ENCODE measurements at regions not wholly inside any gene's neighbourhood (a gene's known extent, or its start where the extent isn't known, plus 50 kb on each side); places are given as distances from the start of the nearest gene placed in this dataset.
"Not testable (repeated sequence)": the region's sequence is repeated elsewhere in the genome, so short reads cannot be mapped to it uniquely, and the experiment has no call there.

GRCh38 chr4:84110040-84110439 is 389.1 kb downstream of the NKX6-1 start:
- H3K9me3 Mint-ChIP-seq, result peaks cover 13% of the 10 kb centered on the region; the same call in 2 of the 3 replicates
- no peaks in the 10 kb centered on the region for H3K27me3 ChIP-seq (ENCODE audit: insufficient read depth)
- no peaks in the 10 kb centered on the region for H3F3A ChIP-seq (replicated peaks; ENCODE audit: low read depth)
- no peak overlapping the region for H3K4me3 Mint-ChIP-seq
- peaks cover 12% of the 10 kb centered on the region; the same call in 2 of the 3 replicates for H3K36me3 Mint-ChIP-seq (ENCODE audit: low read depth)
- TF ChIP-seq ZNF114 (CRISPR knock-in tag; IDR thresholded peaks at IDR 0.05) (no peak), JUNB (IDR thresholded peaks at IDR 0.05; ENCODE audit: unreplicated experiment) (no peak), REST (IDR thresholded peaks at IDR 0.05; ENCODE audit: unreplicated experiment) (no peak), ZNF462 (CRISPR knock-in tag; IDR thresholded peaks at IDR 0.05) (no peak), POLR2AphosphoS5 (IDR thresholded peaks at IDR 0.05; ENCODE audit: low read depth) (no peak), EZH2phosphoT487 (IDR thresholded peaks at IDR 0.05; ENCODE audit: unreplicated experiment) (no peak), ETS1 (IDR thresholded peaks at IDR 0.05) (no peak)
- H4K20me1 ChIP-seq (replicated peaks; ENCODE audit: insufficient read depth), result no peaks in the 10 kb centered on the region
- H3K9me2 ChIP-seq (ENCODE audit: insufficient read depth), result peaks cover 10% of the 10 kb centered on the region; the same call in 1 of the 2 replicates
- H3K79me2 ChIP-seq (replicated peaks; ENCODE audit: insufficient read depth), result no peaks in the 10 kb centered on the region
- H3K4me3 ChIP-seq, result no peak overlapping the region
- H2AFZ ChIP-seq, result no peak overlapping the region
- DNase-seq (ENCODE audit: low spot score) (no peak), ATAC-seq (no peak)
- H3K27ac Mint-ChIP-seq, result no peak overlapping the region
- no peak overlapping the region for H3K4me2 ChIP-seq
- H3K27me3 Mint-ChIP-seq (ENCODE audit: insufficient read depth, low read depth, poor library complexity), result no peaks in the 10 kb centered on the region
- no peaks in the 10 kb centered on the region for H3K4me1 ChIP-seq (ENCODE audit: insufficient read depth)
- 0 out of 3 replicates have a peak, but pooled peaks cover 3% of the 10 kb centered on the region for H3K4me1 Mint-ChIP-seq
- H3K27ac ChIP-seq (ENCODE audit: low read depth), result no peak overlapping the region
- no peaks in the 10 kb centered on the region for H3K36me3 ChIP-seq (ENCODE audit: insufficient read depth)

GRCh38 chr4:84101653-84102625 is 397.2 kb downstream of the NKX6-1 start:
- H3K9me3 Mint-ChIP-seq; H3K36me3 ChIP-seq (ENCODE audit: insufficient read depth); H3F3A ChIP-seq (replicated peaks; ENCODE audit: low read depth); H3K4me3 Mint-ChIP-seq; H3K79me2 ChIP-seq (replicated peaks; ENCODE audit: insufficient read depth); H3K36me3 Mint-ChIP-seq (ENCODE audit: low read depth); H2AFZ ChIP-seq; ATAC-seq; H3K4me3 ChIP-seq; H3K4me2 ChIP-seq; H3K9me2 ChIP-seq (ENCODE audit: insufficient read depth); H3K27me3 ChIP-seq (ENCODE audit: insufficient read depth); H3K27ac Mint-ChIP-seq; DNase-seq (ENCODE audit: low spot score); H3K27me3 Mint-ChIP-seq (ENCODE audit: insufficient read depth, low read depth, poor library complexity); H3K27ac ChIP-seq (ENCODE audit: low read depth); H4K20me1 ChIP-seq (replicated peaks; ENCODE audit: insufficient read depth): not testable (repeated sequence)
- H3K4me1 ChIP-seq (ENCODE audit: insufficient read depth), result peaks cover 17% of the 10 kb centered on the region
- peaks cover 13% of the 10 kb centered on the region for H3K4me1 Mint-ChIP-seq

All from GM23338 (cell line).